Activated CD4-positive, alpha-beta T cell treated with anti-CD3 and anti-CD28 coated beads, Interleukin-2, amount 10 ng/mL, durations not matched to agents 24 days and 14 days (primary cell): ENCODE measurements at regions not wholly inside any gene's neighbourhood (a gene's known extent, or its start where the extent isn't known, plus 50 kb on each side); places are given as distances from the start of the nearest gene placed in this dataset.
"Not testable (repeated sequence)": the region's sequence is repeated elsewhere in the genome, so short reads cannot be mapped to it uniquely, and the experiment has no call there.

Experiments used
- DNase-seq: peaks from one replicate; pipeline ENCODE4 v3.0.0; 2022
- H3K27ac Mint-ChIP-seq: one replicate; pipeline ENCODE4 v1.8.0; 2022; ENCODE audit warnings: mild to moderate bottlenecking, mixed read lengths
- H3K27me3 Mint-ChIP-seq: one replicate; pipeline ENCODE4 v1.8.0; 2022; ENCODE audit warnings: mixed read lengths
- H3K36me3 Mint-ChIP-seq: one replicate; pipeline ENCODE4 v1.8.0; 2022; ENCODE audit warnings: low read depth, mild to moderate bottlenecking, mixed read lengths
- H3K4me1 Mint-ChIP-seq: one replicate; pipeline ENCODE4 v1.8.0; 2021; ENCODE audit warnings: mixed read lengths
- H3K4me3 Mint-ChIP-seq: one replicate; pipeline ENCODE4 v1.8.0; 2022; ENCODE audit warnings: mild to moderate bottlenecking, moderate library complexity, mixed read lengths
- H3K9me3 Mint-ChIP-seq: one replicate; pipeline ENCODE4 v1.8.0; 2021; ENCODE audit warnings: mixed read lengths
- intact Hi-C: fragments of 100-400 bp; cut with micrococcal nuclease; formaldehyde crosslinking; loops from one replicate; pipeline ENCODE4 v1.15.1; 2023

DNA sequence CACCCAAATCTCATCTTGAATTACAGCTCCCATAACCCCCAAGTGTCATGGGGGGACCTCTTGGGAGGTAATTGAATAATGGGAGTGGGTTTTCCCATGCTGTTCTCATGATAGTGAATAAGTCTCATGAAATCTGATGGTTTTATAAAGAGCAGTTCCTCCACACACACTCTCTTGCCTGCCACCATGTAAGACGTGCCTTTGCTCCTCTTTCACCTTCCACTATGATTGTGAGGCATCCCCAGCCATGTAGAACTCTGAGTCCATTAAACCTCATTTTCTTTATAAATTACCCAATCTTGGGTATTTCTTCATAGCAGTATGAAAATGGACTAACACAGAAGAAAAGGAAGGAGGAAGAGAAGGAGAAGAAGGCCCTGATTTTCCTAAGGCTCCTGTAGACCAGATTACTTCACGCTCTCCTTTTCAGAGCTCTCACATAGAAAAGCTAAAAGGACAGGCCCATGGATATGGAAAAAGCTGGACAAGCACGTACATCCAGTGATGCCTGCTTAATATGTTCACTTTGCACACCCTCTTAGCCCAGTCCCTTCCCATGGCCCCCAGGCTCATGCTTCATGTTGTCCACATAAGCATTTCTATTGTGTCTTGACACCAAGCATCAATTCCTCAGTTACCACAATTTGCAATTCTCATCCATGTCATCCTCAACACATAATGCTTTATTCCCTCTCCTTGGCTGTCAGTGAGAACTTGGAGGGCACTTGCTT, 354.8 kb downstream of the CD83 start:
- Mint-ChIP-seq H3K27me3 (no peaks in the 10 kb centered on the region), H3K36me3 (peaks cover 2% of the 10 kb centered on the region), H3K4me3 (no peak overlapping the region), H3K27ac (no peak overlapping the region), H3K9me3 (peaks cover 26% of the 10 kb centered on the region), H3K4me1 (peaks cover 8% of the 10 kb centered on the region)
- DNase-seq, result peak; percentile 9
- intact Hi-C loops, result no loop called here

DNA sequence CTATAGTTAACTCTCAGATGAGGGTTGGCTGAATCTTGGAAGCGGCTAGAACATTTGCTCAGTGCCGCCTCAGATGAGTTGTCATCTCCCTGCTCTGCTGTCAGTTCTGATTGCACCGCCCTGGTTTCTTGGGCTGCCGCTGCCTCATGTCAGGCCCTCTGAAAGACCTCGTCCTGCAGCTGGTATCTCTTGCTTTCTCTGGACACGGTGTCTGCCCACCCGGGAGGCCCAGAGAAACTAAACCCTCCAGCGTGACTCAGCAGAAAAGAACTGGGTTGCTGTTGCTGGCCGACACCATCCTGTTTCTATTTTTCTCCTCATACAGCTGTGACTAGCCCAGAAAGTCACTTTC, 355.4 kb downstream of the CD83 start:
- peak; percentile 46 for DNase-seq
- peaks cover 2% of the 10 kb centered on the region for H3K36me3 Mint-ChIP-seq
- H3K27me3 Mint-ChIP-seq, result no peaks in the 10 kb centered on the region
- no peak overlapping the region for H3K4me3 Mint-ChIP-seq
- intact Hi-C loops, result no loop called here
- H3K4me1 Mint-ChIP-seq, result peaks cover 8% of the 10 kb centered on the region
- H3K9me3 Mint-ChIP-seq, result peaks cover 20% of the 10 kb centered on the region
- no peak overlapping the region for H3K27ac Mint-ChIP-seq

DNA sequence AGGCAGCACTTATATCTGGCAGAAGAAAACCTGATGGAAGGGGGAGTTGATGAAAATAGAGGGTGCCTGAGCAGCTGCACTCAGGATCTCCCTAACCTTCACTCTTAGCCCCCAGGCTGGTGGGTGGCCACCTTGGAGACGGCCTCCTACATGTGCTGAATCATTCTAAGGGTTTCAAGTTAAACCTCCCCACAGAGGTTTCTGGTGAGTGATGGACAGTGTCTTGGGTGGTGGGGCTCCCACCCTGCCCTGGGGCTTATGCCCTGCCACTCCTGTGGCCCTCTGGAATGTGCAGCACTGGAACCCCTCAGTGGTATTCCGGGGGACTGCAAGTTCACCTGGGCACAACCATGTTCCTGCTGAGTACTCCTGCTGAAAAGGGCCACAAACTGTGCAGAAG, 357.2 kb downstream of the CD83 start:
- Mint-ChIP-seq H3K27me3 (no peaks in the 10 kb centered on the region), H3K9me3 (peaks cover 8% of the 10 kb centered on the region), H3K4me3 (no peak overlapping the region), H3K4me1 (peaks cover 8% of the 10 kb centered on the region), H3K36me3 (no peaks in the 10 kb centered on the region), H3K27ac (no peak overlapping the region)
- intact Hi-C loops, result no loop called here
- peak; percentile 45 for DNase-seq

DNA sequence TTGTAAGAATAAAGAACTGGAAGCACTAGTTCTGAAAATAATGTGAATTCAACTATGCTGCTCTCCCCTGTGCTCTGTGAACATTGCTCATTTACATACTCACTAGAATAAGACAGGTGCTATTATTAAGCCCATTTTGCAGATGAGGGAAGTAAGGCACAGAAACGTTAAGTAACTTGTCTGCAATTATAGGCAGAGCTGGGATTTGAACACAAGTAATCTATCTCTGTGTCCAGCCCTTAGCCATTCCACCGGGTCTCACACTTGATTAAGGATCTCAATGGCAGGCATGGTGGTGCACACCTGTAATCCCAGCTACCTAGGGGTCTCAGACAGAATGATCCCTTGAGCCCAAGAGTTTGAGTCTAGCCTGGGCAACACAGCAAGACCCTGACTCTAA, 357.7 kb downstream of the CD83 start:
- H3K9me3 Mint-ChIP-seq, result peaks cover 5% of the 10 kb centered on the region
- intact Hi-C loops, result no loop called here
- no peaks in the 10 kb centered on the region for H3K27me3 Mint-ChIP-seq
- H3K4me1 Mint-ChIP-seq, result peaks cover 8% of the 10 kb centered on the region
- H3K27ac Mint-ChIP-seq, result no peak overlapping the region
- H3K36me3 Mint-ChIP-seq, result no peaks in the 10 kb centered on the region
- peak; percentile 12 for DNase-seq
- no peak overlapping the region for H3K4me3 Mint-ChIP-seq

DNA sequence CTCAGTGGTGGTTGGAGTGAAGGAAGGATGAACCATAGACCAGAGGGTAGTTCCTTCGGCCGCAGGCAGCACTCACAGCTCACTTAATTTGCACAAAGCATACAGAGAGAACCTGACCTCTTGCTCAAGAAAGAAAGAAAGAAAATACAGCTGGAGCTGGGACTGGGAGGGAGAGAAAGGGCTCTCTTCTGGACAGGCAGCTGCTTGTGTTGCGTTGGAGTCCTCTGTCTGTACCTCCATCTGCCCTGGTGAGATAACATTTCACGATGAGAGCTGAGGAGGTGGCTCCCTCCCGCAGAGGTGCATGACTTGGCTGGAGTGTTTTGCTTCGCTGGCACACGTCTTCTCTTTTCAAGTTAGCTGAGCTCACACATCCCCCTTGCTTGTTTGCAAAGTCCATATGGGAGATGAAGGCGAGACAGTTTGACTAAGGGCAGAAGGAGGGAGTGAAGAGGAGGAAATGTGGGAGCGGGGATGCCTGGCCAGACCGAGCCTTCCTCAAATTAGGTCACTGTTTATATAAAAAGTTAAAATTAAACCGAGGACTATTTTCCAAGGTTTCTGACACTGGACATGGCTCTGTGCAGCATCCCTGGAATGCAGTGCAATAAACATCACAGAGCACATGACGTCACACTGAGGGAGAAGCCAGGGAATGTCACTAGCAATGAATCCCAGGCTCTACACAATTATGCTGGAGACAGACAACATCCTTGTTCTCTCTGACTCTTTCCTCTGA, 359.4 kb downstream of the CD83 start:
- peaks cover 6% of the 10 kb centered on the region for H3K9me3 Mint-ChIP-seq
- intact Hi-C loops, result no loop called here
- peaks cover 8% of the 10 kb centered on the region for H3K4me1 Mint-ChIP-seq
- DNase-seq, result peak; percentile 40
- H3K4me3 Mint-ChIP-seq, result no peak overlapping the region
- no peaks in the 10 kb centered on the region for H3K27me3 Mint-ChIP-seq
- peaks cover 3% of the 10 kb centered on the region for H3K36me3 Mint-ChIP-seq
- no peak overlapping the region for H3K27ac Mint-ChIP-seq

DNA sequence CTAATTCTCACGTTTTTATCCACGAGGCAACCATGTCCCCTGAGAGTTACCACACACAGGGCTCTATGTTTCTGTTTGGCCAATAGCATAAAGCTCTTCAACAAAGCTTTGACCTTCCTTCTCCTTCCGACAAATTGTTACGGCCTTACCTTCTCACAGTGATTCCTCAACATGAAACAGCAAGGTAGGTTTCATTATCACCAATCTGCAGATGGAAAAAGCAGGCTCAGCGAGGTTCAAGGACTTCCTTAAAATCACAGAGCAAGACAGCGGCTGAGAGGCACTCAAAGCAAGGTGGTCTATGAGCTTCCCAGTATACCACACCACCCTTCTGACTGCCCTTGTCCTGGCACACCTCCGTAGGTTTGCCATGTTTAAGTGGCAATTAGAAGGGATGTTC, 360.0 kb downstream of the CD83 start:
- peak; percentile 18 for DNase-seq
- Mint-ChIP-seq H3K27me3 (peaks cover under 1% of the 10 kb centered on the region), H3K4me1 (peaks cover 8% of the 10 kb centered on the region), H3K36me3 (peaks cover 3% of the 10 kb centered on the region), H3K9me3 (peaks cover 7% of the 10 kb centered on the region), H3K27ac (no peak overlapping the region), H3K4me3 (no peak overlapping the region)
- intact Hi-C loops, result no loop called here

DNA sequence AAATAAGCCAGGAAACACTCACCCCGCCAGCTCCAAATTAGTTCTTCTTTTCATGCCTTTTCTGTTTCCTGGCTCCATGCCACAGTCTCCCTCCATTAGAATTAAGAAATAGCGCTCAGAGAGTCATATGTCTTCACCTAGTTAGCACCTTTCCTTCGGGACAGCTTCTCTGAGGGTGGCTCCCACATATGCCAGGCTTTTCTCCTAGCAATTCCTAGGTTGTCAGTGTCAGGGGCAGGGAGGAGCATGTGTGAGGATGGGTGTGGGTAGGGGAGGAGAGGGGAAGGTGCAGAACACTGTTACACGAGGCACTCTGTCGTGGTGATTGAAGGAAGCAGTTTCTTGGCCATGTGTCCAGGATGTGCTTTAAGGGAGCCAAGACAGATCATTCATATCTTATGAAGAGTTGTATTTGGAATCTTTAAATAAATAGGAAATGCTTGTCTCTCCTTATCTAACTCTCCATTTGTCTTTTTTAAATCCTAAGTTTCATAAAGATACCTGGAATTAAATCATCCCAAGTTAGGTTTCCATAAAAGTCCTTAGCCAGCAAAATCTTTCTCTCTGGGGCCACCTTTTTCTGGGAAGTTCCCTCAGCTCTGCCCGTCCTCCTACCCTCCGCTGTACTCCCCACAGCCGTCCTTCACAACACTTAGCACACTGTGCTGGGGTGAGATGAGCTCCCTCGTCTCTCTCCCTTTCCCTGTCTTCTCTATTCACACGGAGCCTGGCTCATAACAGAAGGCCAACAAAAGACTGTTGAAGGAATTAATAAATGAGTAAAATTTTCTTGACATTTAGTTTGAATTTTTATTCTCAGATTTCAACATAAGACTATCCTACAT, 361.0 kb downstream of the CD83 start:
- Mint-ChIP-seq H3K36me3 (peaks cover 3% of the 10 kb centered on the region), H3K4me1 (peaks cover 8% of the 10 kb centered on the region), H3K27ac (no peak overlapping the region), H3K9me3 (peaks cover 9% of the 10 kb centered on the region), H3K4me3 (no peak overlapping the region), H3K27me3 (peaks cover 2% of the 10 kb centered on the region)
- intact Hi-C loops, result no loop called here
- DNase-seq, result peak; percentile 44

DNA sequence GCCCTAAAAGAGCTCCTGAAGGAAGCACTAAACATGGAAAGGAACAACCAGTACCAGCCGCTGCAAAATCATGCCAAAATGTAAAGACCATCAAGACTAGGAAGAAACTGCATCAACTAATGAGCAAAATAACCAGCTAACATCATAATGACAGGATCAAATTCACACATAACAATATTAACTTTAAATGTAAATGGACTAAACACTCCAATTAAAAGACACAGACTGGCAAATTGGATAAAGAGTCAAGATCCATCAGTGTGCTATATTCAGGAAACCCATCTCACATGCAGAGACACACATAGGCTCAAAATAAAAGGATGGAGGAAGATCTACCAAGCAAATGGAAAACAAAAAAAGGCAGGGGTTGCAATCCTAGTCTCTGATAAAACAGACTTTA, 364.4 kb downstream of the CD83 start:
- H3K9me3 Mint-ChIP-seq, result peaks cover 13% of the 10 kb centered on the region
- H3K27me3 Mint-ChIP-seq, H3K4me1 Mint-ChIP-seq, H3K4me3 Mint-ChIP-seq, H3K27ac Mint-ChIP-seq, H3K36me3 Mint-ChIP-seq, intact Hi-C loops, DNase-seq: not testable (repeated sequence)

DNA sequence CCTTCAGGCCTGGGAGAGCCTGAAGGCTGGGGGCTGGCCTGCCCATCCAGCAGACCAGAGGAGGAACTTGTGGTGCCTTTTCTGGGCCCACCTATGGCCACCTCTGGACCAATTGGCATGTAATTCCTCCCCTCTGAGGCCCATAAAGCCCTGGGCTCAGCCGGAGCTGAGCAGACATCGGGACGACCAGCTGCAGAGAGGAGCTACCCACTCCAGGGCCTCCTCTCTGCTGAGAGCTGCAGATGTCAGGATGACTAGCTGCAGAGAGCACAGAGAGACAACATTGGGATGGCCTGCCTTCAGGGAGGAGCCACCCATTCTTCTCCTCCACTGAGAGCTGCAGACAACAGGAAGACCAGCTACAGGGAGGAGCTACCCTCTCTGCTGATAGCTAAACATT, 370.1 kb downstream of the CD83 start:
- DNase-seq, result no peak
- H3K9me3 Mint-ChIP-seq, result peaks cover 9% of the 10 kb centered on the region
- H3K27ac Mint-ChIP-seq, result no peak overlapping the region
- intact Hi-C loops, result no loop called here
- H3K4me3 Mint-ChIP-seq, result no peak overlapping the region
- peaks cover 4% of the 10 kb centered on the region for H3K4me1 Mint-ChIP-seq
- H3K36me3 Mint-ChIP-seq, result peaks cover 3% of the 10 kb centered on the region
- peaks cover under 1% of the 10 kb centered on the region for H3K27me3 Mint-ChIP-seq

DNA sequence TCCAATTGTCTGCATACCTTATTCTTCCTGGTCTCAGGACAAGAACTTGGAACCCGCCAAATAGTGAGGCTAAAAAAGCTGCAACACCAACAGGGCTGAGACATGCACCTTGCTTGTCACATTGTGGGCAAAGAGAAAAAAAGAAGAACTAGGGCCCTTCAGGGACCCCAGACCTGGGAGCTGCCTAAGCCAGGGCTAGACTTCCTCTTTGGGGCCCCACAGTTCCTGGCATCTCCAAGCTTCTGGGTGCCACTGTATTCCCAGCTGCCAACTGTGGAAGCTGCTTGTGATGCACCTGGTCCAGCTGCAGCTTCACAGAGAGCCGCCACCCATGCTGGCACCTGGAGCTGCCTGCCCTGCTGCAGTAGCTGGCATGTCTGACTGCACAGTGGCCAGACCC, 370.6 kb downstream of the CD83 start:
- no peak for DNase-seq
- no peak overlapping the region for H3K4me3 Mint-ChIP-seq
- H3K9me3 Mint-ChIP-seq, result peaks cover 8% of the 10 kb centered on the region
- no peaks in the 10 kb centered on the region for H3K27me3 Mint-ChIP-seq
- H3K27ac Mint-ChIP-seq, result no peak overlapping the region
- intact Hi-C loops, result no loop called here
- peaks cover 4% of the 10 kb centered on the region for H3K4me1 Mint-ChIP-seq
- peaks cover 3% of the 10 kb centered on the region for H3K36me3 Mint-ChIP-seq

DNA sequence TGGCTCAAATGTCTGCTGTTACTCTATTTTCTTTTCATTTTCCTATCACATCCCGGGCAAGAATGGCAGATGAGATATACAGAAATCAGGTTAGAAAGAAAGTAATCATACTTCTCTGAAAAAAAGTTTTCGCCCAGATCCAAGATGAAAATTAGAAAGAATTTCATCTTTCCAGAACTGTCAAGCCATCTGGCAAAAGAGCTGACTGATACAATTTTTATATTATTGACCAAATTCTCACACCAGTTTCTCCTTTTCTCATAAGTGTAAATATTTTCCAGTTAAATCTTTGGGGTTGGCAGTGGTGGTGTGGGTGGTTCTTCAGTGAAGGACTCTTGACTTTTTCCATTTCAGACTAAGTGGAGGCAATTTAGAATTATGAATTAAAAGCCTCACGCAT, 371.9 kb downstream of the CD83 start:
- no peak overlapping the region for H3K27ac Mint-ChIP-seq
- H3K9me3 Mint-ChIP-seq, result peaks cover 8% of the 10 kb centered on the region
- H3K4me3 Mint-ChIP-seq, result no peak overlapping the region
- peaks cover 4% of the 10 kb centered on the region for H3K4me1 Mint-ChIP-seq
- DNase-seq, result no peak
- H3K27me3 Mint-ChIP-seq, result no peaks in the 10 kb centered on the region
- intact Hi-C loops, result no loop called here
- peaks cover 3% of the 10 kb centered on the region for H3K36me3 Mint-ChIP-seq

DNA sequence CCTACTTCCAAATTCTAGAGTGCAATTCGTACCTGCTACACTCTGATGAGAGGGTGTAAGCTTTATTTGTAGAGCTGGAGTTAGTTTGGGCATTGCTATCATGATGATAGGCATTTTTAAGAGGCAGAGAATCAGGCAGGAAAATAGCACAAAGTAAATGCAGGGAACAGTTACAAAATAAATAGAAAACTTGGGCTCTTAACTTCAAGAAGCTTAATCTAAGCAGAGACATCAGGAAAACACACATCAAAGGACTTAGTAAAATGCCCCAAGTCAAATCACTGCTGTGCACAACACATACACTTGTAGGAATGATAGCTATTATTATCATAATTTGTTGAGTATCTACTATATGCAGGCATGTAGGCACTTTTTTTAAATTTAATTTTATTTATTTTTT, 381.2 kb downstream of the CD83 start:
- no peak overlapping the region for H3K4me3 Mint-ChIP-seq
- no peak overlapping the region for H3K27ac Mint-ChIP-seq
- intact Hi-C loops, result no loop called here

DNA sequence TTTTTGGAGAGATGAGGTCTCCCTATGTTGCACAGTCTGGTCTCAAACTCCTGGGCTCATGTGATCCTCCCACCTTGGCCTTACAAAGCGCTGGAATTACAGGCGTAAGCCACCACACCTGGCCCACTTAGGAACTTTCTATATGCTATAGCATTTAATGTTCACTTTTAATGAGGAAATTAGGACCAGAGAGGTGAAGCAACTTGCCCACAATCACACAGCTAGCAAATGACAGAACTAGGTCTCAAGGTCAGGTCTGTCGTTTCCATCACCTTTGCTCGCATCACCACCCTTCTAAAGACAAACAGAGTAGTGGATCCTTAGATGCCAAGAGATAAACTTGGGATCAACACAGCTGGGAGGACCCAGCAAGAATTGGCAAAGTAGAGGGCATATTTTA, 381.7 kb downstream of the CD83 start:
- Mint-ChIP-seq H3K27ac (no peak overlapping the region), H3K36me3 (no peaks in the 10 kb centered on the region), H3K4me3 (no peak overlapping the region), H3K27me3 (peaks cover 5% of the 10 kb centered on the region), H3K4me1 (no peaks in the 10 kb centered on the region), H3K9me3 (peaks cover 15% of the 10 kb centered on the region)
- no peak for DNase-seq
- intact Hi-C loops, result no loop called here

More for the DNA sequence above, 381.2 kb downstream of the CD83 start:
- DNase-seq, result no peak
- Mint-ChIP-seq H3K27me3 (peaks cover 5% of the 10 kb centered on the region), H3K9me3 (peaks cover 15% of the 10 kb centered on the region), H3K4me1 (no peaks in the 10 kb centered on the region), H3K36me3 (no peaks in the 10 kb centered on the region)

DNA sequence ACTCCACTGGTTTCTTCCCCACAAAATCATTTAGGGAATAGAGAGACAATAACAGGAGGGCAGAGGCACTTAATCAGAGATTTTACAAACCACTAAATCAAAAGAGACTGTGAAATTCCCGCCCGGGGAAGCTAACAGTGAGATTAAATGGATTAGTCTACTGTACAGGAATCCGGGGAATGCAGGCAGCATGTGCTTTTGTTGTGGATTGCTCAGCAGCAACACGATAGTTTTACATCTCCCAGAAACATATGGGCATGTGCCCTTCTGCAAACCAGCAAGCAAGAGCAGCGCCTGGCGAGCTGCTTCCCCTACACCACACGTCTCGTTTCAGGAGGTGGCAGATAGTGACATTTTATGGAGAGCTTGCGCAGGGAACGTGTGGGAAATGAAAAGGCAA, 382.3 kb downstream of the CD83 start:
- Mint-ChIP-seq H3K9me3 (peaks cover 15% of the 10 kb centered on the region), H3K4me1 (no peaks in the 10 kb centered on the region), H3K36me3 (no peaks in the 10 kb centered on the region), H3K27me3 (peaks cover 5% of the 10 kb centered on the region), H3K4me3 (no peak overlapping the region), H3K27ac (no peak overlapping the region)
- intact Hi-C loops, result no loop called here
- no peak for DNase-seq
